ENCODE measurements at regions not wholly inside any gene's neighbourhood (a gene's known extent, or its start where the extent isn't known, plus 50 kb on each side); places are given as distances from the start of the nearest gene placed in this dataset.
A peak's percentile ranks its signal among the peaks of the same experiment; 100 is the strongest.

- Histone ChIP-seq H3K4me1 (ENCODE audit: control insufficient read depth in 5 of 5, insufficient read depth in 5 of 5, low read length in 5 of 5) (no peaks in the 10 kb centered on the region), H3K27ac (ENCODE audit: low read depth in 1 of 2, low read length in 1 of 2) (no peak overlapping the region), H3K9me3 (ENCODE audit: control insufficient read depth in 4 of 4, insufficient read depth in 3 of 4, low read length in 3 of 4) (no peaks in the 10 kb centered on the region), H3K9ac (ENCODE audit: insufficient read depth in 1 of 2, low read length in 2 of 2) (no peak overlapping the region), H3K27me3 (ENCODE audit: control insufficient read depth in 3 of 3, insufficient read depth in 3 of 3, low read length in 2 of 3) (no peaks in the 10 kb centered on the region), H3K4me3 (no peak overlapping the region), H3K36me3 (ENCODE audit: control insufficient read depth in 4 of 4, insufficient read depth in 4 of 4, low read length in 4 of 4) (no peaks in the 10 kb centered on the region)
- WGBS, 2 donors = 76 to 82% methylated on average over 3 of the region's 3 CpGs
- no peak for ATAC-seq (ENCODE audit: insufficient read depth, low FRiP score)
- no peak for TF ChIP-seq CTCF (IDR thresholded peaks at IDR 0.05; ENCODE audit: control extremely low read depth, extremely low read depth)
- DNase-seq = no peak
Measured at GRCh38 chr6:22059126-22059525, 237.7 kb downstream of the PRL start.

GRCh38 chr6:22059946-22060345 lies 236.9 kb downstream of the PRL start:
- H3K4me1 ChIP-seq (ENCODE audit: control insufficient read depth in 5 of 5, insufficient read depth in 5 of 5, low read length in 5 of 5) = no peaks in the 10 kb centered on the region
- no peak overlapping the region for H3K27ac ChIP-seq (ENCODE audit: low read depth in 1 of 2, low read length in 1 of 2)
- no peak for TF ChIP-seq CTCF (IDR thresholded peaks at IDR 0.05; ENCODE audit: control extremely low read depth, extremely low read depth)
- H3K27me3 ChIP-seq (ENCODE audit: control insufficient read depth in 3 of 3, insufficient read depth in 3 of 3, low read length in 2 of 3) = no peaks in the 10 kb centered on the region
- H3K9ac ChIP-seq (ENCODE audit: insufficient read depth in 1 of 2, low read length in 2 of 2) = no peak overlapping the region
- H3K9me3 ChIP-seq (ENCODE audit: control insufficient read depth in 4 of 4, insufficient read depth in 3 of 4, low read length in 3 of 4) = no peaks in the 10 kb centered on the region
- 61 to 76% methylated on average over 1 of the region's 1 CpG for WGBS, 2 donors
- DNase-seq (no peak), ATAC-seq (ENCODE audit: insufficient read depth, low FRiP score) (no peak)
- no peaks in the 10 kb centered on the region for H3K36me3 ChIP-seq (ENCODE audit: control insufficient read depth in 4 of 4, insufficient read depth in 4 of 4, low read length in 4 of 4)
- H3K4me3 ChIP-seq = no peak overlapping the region

GRCh38 chr6:22062807-22063408 lies 233.9 kb downstream of the PRL start:
- TF ChIP-seq CTCF (IDR thresholded peaks at IDR 0.05; ENCODE audit: control extremely low read depth, extremely low read depth) = no peak
- Histone ChIP-seq H3K9ac (ENCODE audit: insufficient read depth in 1 of 2, low read length in 2 of 2) (no peak overlapping the region), H3K36me3 (ENCODE audit: control insufficient read depth in 4 of 4, insufficient read depth in 4 of 4, low read length in 4 of 4) (no peaks in the 10 kb centered on the region), H3K4me1 (ENCODE audit: control insufficient read depth in 5 of 5, insufficient read depth in 5 of 5, low read length in 5 of 5) (peaks cover 0 to 21% (median 3%) of the 10 kb centered on the region in 5 donors), H3K9me3 (ENCODE audit: control insufficient read depth in 4 of 4, insufficient read depth in 3 of 4, low read length in 3 of 4) (no peaks in the 10 kb centered on the region), H3K27me3 (ENCODE audit: control insufficient read depth in 3 of 3, insufficient read depth in 3 of 3, low read length in 2 of 3) (no peaks in the 10 kb centered on the region), H3K27ac (ENCODE audit: low read depth in 1 of 2, low read length in 1 of 2) (peak overlapping the region in 1 of 2 donors; percentile 29), H3K4me3 (no peak overlapping the region)
- 23 to 36% methylated on average over 21 of the region's 21 CpGs for WGBS, 2 donors
- DNase-seq = no peak
- ATAC-seq (ENCODE audit: insufficient read depth, low FRiP score) = peak; percentile 80

- Histone ChIP-seq H3K9me3 (ENCODE audit: control insufficient read depth in 4 of 4, insufficient read depth in 3 of 4, low read length in 3 of 4) (no peaks in the 10 kb centered on the region), H3K4me3 (no peak overlapping the region), H3K27me3 (ENCODE audit: control insufficient read depth in 3 of 3, insufficient read depth in 3 of 3, low read length in 2 of 3) (no peaks in the 10 kb centered on the region), H3K9ac (ENCODE audit: insufficient read depth in 1 of 2, low read length in 2 of 2) (no peak overlapping the region), H3K4me1 (ENCODE audit: control insufficient read depth in 5 of 5, insufficient read depth in 5 of 5, low read length in 5 of 5) (peaks cover 0 to 30% (median 6%) of the 10 kb centered on the region in 5 donors), H3K27ac (ENCODE audit: low read depth in 1 of 2, low read length in 1 of 2) (no peak overlapping the region), H3K36me3 (ENCODE audit: control insufficient read depth in 4 of 4, insufficient read depth in 4 of 4, low read length in 4 of 4) (no peaks in the 10 kb centered on the region)
- DNase-seq = no peak
- WGBS, 2 donors = 91 to 93% methylated on average over 1 of the region's 1 CpG
- ATAC-seq (ENCODE audit: insufficient read depth, low FRiP score) = no peak
- no peak for TF ChIP-seq CTCF (IDR thresholded peaks at IDR 0.05; ENCODE audit: control extremely low read depth, extremely low read depth)
Measured at GRCh38 chr6:22064558-22064957, 232.3 kb downstream of the PRL start.

Data from lung (tissue), 11 donors.